ENCODE measurements at regions not wholly inside any gene's neighbourhood (a gene's known extent, or its start where the extent isn't known, plus 50 kb on each side); places are given as distances from the start of the nearest gene placed in this dataset.

DNA sequence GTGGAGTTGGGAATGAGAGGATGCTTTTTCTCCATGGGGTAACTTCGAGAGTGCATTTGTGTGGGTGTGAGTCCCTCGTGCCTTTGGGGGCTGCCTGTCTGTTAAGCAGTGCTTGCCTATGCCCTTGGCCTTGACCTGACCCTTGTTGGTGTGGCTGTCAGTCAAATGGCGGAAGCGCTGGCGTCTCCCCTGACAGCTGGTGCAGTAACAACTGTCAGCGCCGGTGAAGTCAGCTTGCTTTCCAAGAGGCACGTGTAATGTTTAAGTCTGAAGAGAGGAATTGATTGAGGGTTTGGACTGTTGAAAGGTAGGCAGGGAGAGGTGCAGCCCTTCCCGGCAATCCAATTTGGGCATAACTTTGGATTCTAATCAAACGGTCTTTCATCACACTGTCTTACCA is 211.3 kb downstream of the AACS start:
- DNase-seq, result no peak

DNA sequence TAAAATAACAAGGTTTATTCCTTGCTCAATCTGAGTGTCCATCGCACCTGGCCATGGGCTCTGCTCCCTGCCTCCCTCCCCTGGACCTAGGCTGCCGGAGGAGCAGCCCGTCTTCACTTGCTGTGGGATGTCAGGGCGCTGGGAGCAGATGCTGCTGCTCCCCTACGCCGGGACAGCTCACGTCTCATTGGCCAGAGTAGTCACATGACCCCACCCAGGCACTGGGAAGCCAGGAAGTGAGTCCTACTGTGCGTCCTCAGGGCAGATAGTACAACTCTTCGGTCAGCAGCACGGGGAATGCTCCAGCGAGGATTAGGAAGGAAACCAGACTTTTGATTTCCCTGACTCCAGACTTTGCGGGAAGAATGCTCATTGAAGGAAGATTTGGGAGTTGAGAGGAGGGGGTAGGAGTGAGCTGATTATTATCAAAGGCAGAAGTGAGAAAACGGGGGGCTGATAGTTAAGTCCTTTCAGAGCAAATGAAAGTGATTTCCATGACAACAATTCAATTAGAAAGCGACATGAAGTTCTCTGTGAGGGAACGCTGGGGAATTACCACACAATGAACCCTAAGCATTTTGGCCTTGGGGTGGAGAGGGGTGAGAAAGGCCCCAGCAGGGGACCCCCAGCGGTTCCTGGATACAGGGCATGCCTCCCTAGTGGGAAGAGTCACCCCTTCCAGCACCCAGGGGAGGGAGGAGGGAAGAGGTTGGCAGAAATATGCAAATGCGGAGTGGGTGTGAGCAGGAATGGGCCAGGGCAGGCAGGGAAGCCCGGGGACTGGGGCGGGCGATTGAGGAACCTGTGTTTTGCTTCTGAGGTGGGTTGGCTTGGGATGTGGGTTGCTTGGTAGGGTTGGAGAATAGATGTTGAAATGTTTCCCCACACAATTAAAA is 215.5 kb downstream of the AACS start:
- DNase-seq, result no peak

DNA sequence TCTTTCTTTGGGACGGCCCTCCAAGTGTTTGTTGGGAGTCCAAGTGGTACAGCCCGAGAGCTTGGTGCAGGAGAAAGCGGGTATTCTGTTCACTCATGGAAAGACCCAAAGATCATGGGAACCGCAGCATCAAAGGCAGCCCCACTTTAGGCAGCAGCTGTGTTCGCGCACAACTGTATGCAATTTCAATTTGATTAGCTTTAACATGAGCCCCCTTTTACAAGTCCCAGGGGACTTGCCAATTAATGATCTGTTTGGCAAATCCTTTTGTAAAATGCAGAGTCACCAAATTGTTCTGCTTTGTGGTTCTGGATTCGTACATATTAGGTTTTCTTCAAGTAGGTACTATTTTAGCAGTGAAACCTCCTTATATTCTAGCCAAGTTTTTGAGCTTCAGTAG is 217.7 kb downstream of the AACS start:
- no peak for DNase-seq

DNA sequence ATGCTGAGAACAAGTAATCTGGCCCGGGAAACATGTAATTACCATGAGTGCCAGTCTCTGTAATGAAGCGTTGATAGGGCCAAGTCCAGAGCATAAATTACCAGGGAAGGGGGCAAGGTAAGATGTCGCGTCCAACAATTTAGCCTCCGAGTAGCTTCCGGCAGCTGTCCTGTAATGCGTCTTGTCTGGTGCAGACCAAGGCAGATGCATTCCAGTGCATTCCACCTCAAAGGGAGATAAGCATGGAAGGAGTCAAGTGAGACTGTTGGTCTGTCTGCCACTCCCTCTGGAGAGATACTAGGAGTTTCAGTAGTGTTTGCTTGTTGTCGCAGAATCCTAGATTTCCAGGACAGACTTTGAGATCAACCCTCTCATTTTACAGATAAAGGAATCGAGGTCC is 218.3 kb downstream of the AACS start:
- DNase-seq, result no peak

DNA sequence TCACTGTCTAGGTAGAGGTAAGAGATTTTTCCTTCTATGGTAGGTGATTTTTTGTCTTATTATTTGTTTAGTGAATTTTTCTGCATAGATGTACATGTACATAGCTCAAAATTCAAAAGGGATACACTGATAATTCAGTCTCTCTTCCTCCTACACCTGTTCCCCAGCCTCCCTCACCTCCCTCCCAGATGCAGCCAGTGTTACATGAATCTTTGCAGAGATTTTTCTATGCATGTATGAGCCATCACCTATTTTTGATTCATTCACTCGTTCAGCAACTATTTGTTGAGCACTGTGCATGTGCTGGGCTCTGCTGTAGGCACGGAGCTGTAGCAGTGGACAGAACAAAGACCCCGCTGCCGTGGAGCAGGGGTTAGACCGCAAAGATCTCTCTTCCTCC is 218.9 kb downstream of the AACS start:
- DNase-seq, result no peak

DNA sequence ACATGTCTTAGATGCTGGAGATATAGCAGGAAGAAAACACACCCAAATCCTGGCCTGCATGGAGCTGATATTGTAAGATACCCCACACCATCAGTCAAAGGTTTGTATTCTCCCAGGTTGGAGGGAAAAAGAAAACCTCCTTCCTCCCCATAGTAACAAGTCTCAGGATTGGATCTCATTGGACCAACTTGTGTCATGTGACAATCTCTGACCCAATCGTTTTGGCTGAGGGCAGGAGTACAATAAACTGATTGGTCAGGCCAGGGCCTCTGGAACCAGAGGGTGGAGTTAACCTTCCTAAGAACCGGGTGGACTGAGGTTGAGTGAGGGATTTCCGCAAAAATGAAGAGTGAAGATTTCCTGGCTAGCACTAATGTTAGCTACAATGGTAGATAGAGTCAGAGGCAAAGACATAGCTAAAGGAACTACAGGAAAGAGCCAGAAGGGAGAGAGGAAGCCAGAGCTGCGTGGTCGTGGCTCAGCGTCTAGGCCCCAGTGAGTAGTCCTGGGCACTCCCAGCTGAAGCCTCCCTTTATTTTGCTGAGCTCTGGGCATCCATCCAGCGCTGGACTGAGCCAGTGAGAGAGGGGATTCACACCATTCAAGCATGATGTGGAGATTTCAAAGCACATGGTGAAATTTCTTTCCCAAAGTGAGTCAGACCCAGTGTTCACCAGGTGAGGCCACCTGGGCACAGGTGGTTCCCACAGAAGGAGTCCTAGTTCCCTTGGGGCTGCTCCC is 219.9 kb downstream of the AACS start:
- DNase-seq, result no peak

DNA sequence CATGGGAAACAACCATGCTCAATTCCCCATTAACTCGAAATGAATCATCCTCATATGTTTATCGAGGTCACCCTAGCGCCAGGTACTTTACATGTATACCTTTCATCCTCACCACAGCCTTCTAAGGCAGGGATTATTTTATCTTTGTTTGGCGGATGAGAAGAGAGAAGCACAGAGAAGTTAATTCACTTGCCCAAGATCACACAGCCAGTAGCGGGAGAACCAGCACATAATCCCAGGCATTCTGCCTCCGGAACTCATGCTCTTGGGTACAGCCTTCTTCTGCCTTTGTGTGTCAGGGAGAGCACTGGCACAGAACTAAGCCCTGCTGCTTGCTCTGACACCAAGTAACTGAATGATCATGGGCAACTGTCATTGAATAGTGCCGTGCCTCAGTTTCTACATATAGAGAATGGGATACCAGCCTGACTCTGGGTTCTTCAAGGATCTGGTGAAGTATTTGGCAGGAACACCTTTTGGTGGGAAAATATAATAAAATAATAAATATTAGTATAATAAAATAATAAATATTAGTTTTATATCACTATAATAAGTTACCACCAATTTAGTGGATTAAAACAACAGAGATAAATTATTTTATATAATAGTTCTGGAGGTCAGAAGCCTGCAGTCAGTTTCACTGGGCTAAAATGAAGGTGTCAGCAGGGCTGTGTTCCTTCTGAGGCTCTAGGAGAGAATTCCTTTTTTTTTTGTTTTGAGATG is 220.9 kb downstream of the AACS start:
- DNase-seq, result no peak

DNA sequence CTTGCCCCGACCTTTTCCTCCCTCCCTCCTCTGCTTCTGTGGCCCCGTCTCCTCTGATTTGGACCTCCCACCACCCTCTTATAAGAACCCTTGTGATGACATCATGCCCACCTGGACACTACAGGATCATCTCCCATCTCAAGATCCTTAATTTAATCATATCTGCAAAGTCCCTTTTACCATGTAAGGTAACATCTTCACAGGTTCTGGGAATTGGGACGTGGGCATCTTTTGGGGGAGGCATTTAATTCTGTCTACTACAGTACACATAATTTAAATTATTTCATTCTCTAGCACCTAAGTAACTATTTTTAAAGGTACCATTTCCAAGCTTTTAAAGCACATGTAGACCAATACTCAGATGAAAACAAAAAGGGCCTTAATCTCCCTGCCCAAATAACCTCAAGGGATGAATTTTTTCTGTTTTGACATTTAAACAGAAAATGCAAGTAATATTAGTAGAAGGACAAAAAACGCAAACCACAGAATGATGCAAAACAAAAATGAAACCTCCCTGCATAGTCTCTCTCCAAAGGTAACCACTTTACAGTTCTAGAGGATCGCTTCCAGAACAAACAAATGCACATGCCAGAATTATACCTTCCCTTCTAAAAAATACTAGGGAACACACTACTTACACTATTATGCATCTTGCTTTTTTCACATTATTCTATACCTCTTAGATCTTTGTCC is 222.1 kb downstream of the AACS start:
- no peak for DNase-seq

DNA sequence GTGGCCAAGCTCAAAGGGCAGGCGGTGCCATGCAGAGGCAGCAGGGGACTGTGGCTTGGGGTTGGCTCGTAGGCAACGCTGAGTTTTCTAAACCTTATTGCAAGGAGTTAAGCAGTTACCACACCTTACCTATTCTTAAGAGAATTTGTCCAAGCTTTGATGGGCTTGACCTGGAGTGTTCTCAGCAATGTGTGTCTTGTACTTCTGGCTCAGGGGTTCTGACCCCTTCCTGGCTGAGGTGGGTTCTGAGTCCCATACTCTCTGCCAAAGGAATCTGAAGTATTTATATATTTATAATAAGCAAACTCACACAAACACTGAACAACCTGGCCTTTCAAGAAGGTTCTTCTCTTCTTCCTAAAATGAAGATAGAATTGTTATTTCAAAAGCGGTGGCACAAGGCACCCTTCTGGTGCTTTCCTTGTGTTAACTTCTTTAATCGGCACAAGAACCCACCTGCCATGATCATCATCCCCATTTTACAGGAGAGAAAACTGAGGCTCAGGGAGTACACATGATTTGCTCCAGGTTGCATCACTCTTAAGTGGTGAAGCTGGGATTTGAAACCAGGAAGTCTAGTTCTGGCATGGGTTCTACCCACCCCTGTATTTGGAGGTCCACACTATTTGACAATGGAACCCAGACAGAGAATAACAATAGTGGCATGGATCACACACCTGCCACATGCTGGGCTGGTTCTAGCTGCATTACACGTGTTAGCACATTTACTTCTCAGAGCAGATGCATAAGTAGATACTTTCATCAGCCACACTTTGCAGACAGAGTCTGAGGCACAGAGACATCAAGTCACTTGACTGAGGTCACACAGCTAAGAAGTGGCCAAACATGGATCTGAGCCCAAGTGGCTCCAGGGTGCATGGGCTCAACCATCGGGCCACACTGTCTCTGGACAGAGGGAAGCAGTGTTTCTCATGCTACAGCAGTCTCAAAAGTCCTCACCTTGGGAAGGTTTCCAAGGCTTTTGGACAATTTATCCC is 224.0 kb downstream of the AACS start:
- DNase-seq, result no peak

DNA sequence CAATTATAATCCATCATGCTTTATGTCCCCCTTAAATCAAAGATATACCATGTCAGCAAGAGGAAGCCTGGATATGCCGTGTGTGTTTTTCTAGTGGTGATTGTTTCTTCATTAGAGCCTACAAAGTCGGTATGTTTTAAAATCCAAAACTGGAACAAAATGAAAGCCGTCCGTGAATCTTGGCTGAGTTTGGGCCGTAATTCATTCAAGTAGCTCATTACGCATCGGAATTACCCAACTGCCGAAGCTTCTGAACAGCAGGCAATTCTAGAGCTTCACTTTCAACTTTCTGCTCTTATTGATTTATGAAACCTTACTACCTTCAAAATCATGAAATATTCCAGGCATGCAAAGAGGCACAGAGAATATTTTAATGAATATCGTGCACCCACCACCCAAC is 224.7 kb downstream of the AACS start:
- no peak for DNase-seq

DNA sequence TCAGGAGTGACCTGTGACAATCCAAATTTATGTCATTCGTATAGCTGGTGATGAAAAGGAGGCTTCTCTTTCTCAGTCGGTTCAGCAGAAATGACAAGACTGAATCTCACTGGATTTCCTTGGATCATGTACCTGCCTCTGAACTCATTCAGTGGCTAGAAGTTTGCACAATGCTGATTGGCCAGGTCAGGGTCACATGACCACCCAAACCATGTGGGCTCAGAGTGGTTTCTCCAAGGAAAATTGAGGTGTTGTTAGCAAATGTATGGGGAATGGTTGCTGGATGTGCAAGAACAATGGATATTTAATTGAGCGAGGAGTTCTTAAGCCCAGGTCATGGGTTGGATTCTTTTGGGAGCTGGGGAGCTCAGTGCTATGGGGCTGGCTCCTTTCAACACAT is 227.5 kb downstream of the AACS start:
- no peak for DNase-seq

DNA sequence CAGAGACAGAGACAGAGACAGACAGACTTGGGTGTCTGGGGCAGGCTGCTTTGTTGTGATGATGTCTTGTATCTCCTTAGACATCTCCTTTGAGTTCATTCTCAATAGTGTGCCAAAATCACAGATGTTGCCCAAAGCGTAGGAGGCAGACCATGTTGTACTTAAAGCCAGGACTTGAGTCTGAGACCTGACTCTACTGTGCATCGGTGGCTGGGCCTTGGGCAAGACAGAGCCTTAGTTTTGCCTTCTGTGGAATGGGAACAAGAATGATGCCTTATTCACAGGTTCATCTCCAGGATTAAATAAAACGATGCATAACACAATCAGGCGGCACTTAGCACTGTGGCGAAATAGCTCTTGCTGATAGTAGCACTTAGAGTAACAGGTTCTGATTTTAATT is 230.3 kb downstream of the AACS start:
- no peak for DNase-seq

DNA sequence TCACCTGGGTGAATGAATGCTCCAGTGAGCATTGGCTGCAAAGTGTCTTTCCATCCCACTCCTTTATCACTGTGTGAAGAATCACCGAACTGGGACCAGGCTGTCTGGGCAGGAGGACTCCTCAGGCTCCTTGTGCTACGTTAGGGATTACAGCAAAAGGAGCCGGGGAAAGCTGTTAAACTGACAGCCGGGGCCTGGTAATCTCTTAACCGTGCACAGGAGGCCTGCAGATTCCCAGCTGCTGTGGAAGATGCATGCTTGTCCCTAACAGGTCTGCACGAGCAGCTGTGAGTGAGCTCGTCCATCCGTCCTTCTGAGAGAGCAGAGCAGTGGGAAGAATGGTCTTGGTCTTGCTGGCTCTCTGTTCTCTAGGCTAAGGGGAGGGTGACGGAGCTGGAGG is 231.5 kb downstream of the AACS start:
- no peak for DNase-seq

DNA sequence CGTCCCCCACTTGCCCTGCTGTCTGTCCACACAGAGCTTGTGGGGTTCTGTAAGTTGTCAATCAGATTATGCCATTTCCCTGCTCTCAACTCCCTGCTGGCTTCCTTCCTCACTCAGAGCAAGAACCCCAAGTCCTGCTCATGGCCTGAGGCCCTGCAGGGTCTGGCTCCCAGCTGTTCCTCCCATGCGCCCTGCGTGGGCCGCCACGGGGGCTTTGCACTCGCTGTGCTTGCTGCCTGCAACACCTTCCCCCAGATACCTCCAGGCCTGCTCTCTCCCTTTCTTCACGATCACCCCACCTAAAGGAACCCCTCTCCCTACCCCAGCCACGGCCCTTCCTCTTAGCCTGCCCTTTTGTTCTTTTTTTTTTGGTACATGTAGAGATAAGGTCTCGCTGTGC is 234.6 kb downstream of the AACS start:
- DNase-seq, result no peak

DNA sequence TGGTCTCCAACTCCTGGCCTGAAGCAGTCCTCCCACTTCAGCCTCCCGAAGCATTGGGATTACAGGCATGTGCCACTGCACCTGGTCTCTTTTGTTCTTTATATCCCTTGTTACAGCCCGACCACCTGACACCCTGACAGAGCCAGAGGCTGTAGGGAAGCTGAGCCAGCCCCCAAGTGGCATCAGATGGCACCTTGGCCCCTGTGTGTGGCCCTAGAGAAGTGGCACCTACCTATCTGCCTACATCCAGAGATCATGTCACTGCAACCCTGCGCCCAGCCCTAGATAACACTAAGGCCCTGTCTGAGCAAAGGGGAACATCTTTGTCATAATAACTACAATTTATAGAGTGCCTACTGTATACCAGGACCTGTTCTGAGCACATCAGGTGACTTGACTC is 235.0 kb downstream of the AACS start:
- DNase-seq, result no peak

DNA sequence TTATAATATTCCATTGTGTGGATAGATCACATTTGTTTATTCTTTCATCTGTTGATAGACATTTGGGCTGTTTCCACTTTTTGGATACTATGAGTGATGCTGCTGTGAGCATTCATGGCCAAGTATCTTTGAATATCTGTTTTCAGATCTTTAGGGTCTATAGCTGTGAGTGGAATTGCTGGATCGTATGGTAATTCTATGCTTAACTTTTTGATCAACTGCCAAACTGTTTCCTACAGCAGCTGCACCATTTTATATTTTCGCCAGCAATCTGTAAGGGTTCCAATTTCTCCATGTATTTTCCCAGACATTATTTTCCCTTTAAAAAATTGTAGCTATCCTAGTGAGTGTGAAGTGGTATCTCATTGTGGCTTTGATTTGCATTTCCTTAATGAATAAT is 238.1 kb downstream of the AACS start:
- no peak for DNase-seq

DNA sequence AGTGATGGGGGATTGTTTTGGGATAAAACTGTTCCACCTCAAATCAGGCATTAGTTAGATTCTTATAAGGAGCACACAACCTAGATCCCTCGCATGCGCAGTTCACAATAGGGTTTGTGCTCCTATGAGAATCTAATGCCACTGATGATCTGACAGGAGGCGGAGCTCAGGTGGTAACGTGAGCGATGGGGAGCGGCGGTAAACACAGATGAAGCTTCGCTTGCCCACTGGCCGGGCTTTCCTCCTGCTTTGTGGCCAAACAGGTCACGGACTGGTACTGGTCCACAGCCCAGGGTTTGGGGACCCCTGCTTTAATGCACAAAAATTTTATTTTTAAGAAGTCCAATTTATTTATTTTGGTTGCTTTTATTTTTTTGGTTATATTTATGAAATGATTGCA is 238.8 kb downstream of the AACS start:
- no peak for DNase-seq

DNA sequence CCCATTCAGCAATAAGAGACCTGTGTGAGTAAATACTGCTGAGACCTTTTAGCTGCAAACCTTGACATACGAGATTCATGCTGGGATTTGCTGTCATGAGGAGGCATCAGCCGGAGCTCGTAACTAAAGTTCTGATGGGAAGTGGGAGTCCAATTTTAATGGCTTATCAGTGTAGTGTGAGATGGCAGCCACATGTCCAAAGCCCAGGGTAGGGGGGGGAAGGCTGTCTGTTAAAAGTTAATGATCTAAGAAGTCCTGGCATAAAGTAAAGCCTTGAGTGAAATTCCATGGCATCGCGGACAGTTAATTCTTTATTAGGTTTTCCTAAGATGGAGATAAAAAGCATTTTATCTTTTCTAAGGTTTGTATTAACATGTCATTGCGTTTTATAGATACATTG is 240.0 kb downstream of the AACS start:
- DNase-seq, result no peak

DNA sequence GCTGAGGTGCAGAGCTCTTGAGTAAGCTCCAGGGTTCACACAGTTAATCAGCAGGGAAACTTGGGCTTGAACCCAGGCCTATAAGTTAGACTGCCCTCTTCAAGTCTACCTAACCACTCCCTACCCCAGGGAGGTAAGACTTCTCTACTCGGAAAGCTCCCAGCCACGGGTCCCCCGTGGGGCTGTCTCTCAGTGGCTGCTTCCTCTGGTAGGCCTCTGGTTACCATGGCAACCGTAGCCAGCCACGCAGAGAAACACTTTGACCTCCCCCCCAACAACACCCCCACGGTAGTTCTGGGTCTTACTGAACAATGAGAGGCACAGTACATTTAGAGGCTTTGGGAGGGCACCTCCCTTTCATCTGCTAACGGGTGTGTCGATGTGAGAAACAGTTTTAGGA is 245.2 kb downstream of the AACS start:
- no peak for DNase-seq

DNA sequence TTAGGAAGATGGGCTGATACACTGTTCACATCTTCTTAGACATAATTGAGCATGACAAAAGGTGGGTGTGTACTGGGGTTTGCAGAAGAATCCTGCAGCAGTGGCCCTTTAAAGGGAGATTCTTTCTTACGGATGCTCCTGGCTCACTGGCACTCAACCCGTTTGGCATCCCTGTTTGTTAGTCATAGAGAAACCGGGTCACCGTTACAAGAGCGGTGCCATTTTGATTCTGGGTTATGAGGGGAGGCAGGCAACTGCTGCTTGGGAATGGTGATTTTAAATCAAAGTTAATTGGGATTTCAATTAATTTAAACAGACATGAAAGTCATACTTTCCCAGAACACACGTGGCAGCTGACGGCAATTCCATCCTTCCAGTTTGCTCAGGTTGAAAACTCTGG is 245.8 kb downstream of the AACS start:
- DNase-seq, result no peak

DNA sequence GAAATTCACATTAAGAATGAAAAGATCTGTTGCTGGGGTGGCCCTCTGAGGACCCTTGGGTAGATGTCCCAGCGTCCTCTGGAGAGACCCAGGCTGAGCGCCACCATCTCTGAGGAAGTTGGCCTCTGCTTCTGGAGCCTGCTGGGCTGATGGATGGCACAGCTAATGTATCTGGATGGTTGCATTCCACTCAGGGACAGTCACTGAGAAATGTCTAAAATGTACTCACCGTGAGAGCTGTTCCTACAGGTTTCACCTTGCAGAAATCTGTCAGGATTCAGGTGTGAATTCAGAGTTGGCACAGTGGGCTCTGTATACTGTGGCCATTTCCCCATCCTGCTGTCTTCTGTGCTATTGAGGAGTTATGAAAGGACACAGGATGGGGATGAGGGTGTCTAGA is 247.2 kb downstream of the AACS start:
- DNase-seq, result no peak

Data from GF-D8 (cell line).